SK-N-SH (cell line): ENCODE measurements at regions not wholly inside any gene's neighbourhood (a gene's known extent, or its start where the extent isn't known, plus 50 kb on each side); places are given as distances from the start of the nearest gene placed in this dataset.

ENCODE experiments used
- CTCF ChIA-PET: fragments of 300-600, 350-600 bp; formaldehyde crosslinking; extraction: SDS; loops from one replicate; lab custom pipeline; 2021; lab: Yijun Ruan, JAX
- POLR2A ChIA-PET: fragments of 350-600 bp; sonication (Branson Sonifier 250); formaldehyde crosslinking; extraction: SDS; loops from one replicate; lab custom pipeline; 2020; ENCODE audit warnings: antibody characterized with exemption, inconsistent platforms; lab: Yijun Ruan, JAX
- DNase-seq: peaks from one replicate; pipeline ENCODE4 v3.0.0; 2012
- H2AFZ ChIP-seq: fragments of 200-600 bp; sonication (generic); 2 replicates; pipeline ENCODE4 v1.8.1; 2016; ENCODE audit warnings: antibody characterized with exemption, mild to moderate bottlenecking, low read depth
- H3F3A ChIP-seq: fragments of 200-600 bp; sonication (generic); replicated peaks from 2 replicates; pipeline ENCODE3; 2016; ENCODE audit warnings: antibody characterized with exemption, mild to moderate bottlenecking; ENCODE audit not compliant: insufficient read depth
- H3K27ac ChIP-seq, 2 experiments: fragments of 200-500 bp in 1 of 2; fragments of 200-600 bp in 1 of 2; sonication (Bioruptor generic) in 1 of 2; sonication (generic), shearing (Covaris generic) in 1 of 2; 2 replicates each; pipeline versions ENCODE4 v1.5.1 to v1.6.1; 2014 to 2016; ENCODE audit warnings: low read depth in 2 of 2, inconsistent platforms in 1 of 2, low read length in 1 of 2, mild to moderate bottlenecking in 1 of 2, mixed read lengths in 1 of 2
- H3K27me3 ChIP-seq: fragments of 200-600 bp; sonication (generic), shearing (Covaris generic); 2 replicates; pipeline ENCODE4 v1.6.1; 2016; ENCODE audit warnings: mixed run types; ENCODE audit not compliant: insufficient read depth
- H3K36me3 ChIP-seq, 2 experiments: fragments of 200-500 bp in 1 of 2; fragments of 200-600 bp in 1 of 2; sonication (Bioruptor generic) in 1 of 2; sonication (generic) in 1 of 2; replicated peaks in 1 of 2; 2 replicates each; pipeline versions ENCODE3 to v1.5.1; 2014 to 2016; ENCODE audit warnings: low read length in 1 of 2, mild to moderate bottlenecking in 1 of 2; ENCODE audit not compliant: insufficient read depth in 2 of 2, control insufficient read depth in 1 of 2
- H3K4me1 ChIP-seq, 2 experiments: fragments of 200-500 bp in 1 of 2; fragments of 200-600 bp in 1 of 2; sonication (Bioruptor generic) in 1 of 2; sonication (generic), shearing (Covaris generic) in 1 of 2; 2 replicates each; pipeline versions ENCODE4 v1.5.1 to v1.6.1; 2014 to 2016; ENCODE audit warnings: low read depth in 1 of 2, low read length in 1 of 2, mixed run types in 1 of 2; ENCODE audit not compliant: insufficient read depth in 2 of 2, control insufficient read depth in 1 of 2
- H3K4me2 ChIP-seq: fragments of 200-600 bp; sonication (generic), shearing (Covaris generic); 2 replicates; pipeline ENCODE4 v1.6.1; 2017; ENCODE audit warnings: mixed run types
- H3K4me3 ChIP-seq, 2 experiments: fragments of 200-500 bp in 1 of 2; fragments of 200-600 bp in 1 of 2; sonication (Bioruptor generic) in 1 of 2; sonication (generic), shearing (Covaris generic) in 1 of 2; 2 replicates each; pipeline versions ENCODE4 v1.5.1 to v1.8.1; 2014 to 2016; ENCODE audit warnings: low read depth in 2 of 2, inconsistent platforms in 1 of 2, low read length in 1 of 2, mild to moderate bottlenecking in 1 of 2, mixed read lengths in 1 of 2, moderate library complexity in 1 of 2
- H3K79me2 ChIP-seq: fragments of 200-600 bp; sonication (generic); 2 replicates; pipeline ENCODE4 v1.8.1; 2017; ENCODE audit warnings: mild to moderate bottlenecking; ENCODE audit not compliant: insufficient read depth
- H3K9ac ChIP-seq: fragments of 200-600 bp; sonication (generic); 2 replicates; pipeline ENCODE4 v1.6.1; 2017; ENCODE audit warnings: mixed run types
- H3K9me2 ChIP-seq: fragments of 200-600 bp; sonication (generic); 2 replicates; pipeline ENCODE4 v1.6.1; 2017; ENCODE audit warnings: mixed run types
- H3K9me3 ChIP-seq: fragments of 200-600 bp; sonication (generic); 2 replicates; pipeline ENCODE4 v1.6.1; 2017; ENCODE audit warnings: mixed run types, mild to moderate bottlenecking, moderate library complexity
- H4K20me1 ChIP-seq: fragments of 200-600 bp; sonication (generic); 2 replicates; pipeline ENCODE4 v1.6.1; 2017; ENCODE audit warnings: mild to moderate bottlenecking, mixed run types; ENCODE audit not compliant: insufficient read depth
- CHD2 ChIP-seq: fragments of 150-350 bp; IDR thresholded peaks from 2 replicates; pipeline ENCODE4 v1.6.1; 2018; ENCODE audit warnings: low read length; ENCODE audit not compliant: partially characterized antibody
- EP300 ChIP-seq, 2 experiments: IDR thresholded peaks; 2 replicates each; pipeline versions ENCODE4 v1.4.0 to v1.6.1; 2012; ENCODE audit warnings: borderline replicate concordance in 1 of 2, low read depth in 1 of 2, low read length in 1 of 2
- EZH2phosphoT487 ChIP-seq: fragments of 200-600 bp; sonication (generic); IDR thresholded peaks from 2 replicates; pipeline ENCODE4 v1.6.1; 2017; ENCODE audit warnings: low read depth, mixed run types, mild to moderate bottlenecking, antibody characterized with exemption, moderate library complexity, borderline replicate concordance
- FOXJ3 ChIP-seq: sonication (generic); formaldehyde crosslinking; IDR thresholded peaks from 2 replicates; pipeline ENCODE4 v1.5.1; 2020; ENCODE audit warnings: mild to moderate bottlenecking, missing genetic modification reagents
- JUND ChIP-seq: IDR thresholded peaks from 2 replicates; pipeline ENCODE4 v1.4.0; 2012
- MAX ChIP-seq: IDR thresholded peaks from 2 replicates; pipeline ENCODE4 v1.4.0; 2012; ENCODE audit warnings: low read depth
- NRF1 ChIP-seq: IDR thresholded peaks from 2 replicates; pipeline ENCODE4 v1.6.1; 2012; ENCODE audit warnings: low read depth, mild to moderate bottlenecking, low read length
- RCOR1 ChIP-seq: fragments of 150-350 bp; IDR thresholded peaks from 2 replicates; pipeline ENCODE4 v1.6.1; 2017; ENCODE audit warnings: antibody characterized with exemption, low read length
- RXRA ChIP-seq: IDR thresholded peaks from 2 replicates; pipeline ENCODE4 v1.4.0; 2012; ENCODE audit warnings: low read depth, mild to moderate bottlenecking, borderline replicate concordance
- TAF1 ChIP-seq: IDR thresholded peaks from 2 replicates; pipeline ENCODE4 v1.6.1; 2012; ENCODE audit warnings: low read depth, mild to moderate bottlenecking, low read length, moderate library complexity, borderline replicate concordance
- TCF12 ChIP-seq: IDR thresholded peaks from 2 replicates; pipeline ENCODE4 v1.4.0; 2012
- USF2 ChIP-seq: fragments of 150-350 bp; IDR thresholded peaks from 2 replicates; pipeline ENCODE4 v1.6.1; 2017; ENCODE audit warnings: antibody characterized with exemption, low read length, low read depth, borderline replicate concordance
- WGBS: methylation state at CpG from one replicate; pipeline ENCODE4 v1.1.6; 2017; ENCODE audit warnings: low lambda C conversion rate; 5-methylcytosine and 5-hydroxymethylcytosine counted together
- TF ChIP-seq, protein P1 (sequence below): IDR thresholded peaks from 2 replicates; pipeline ENCODE4 v1.4.0; 2012; ENCODE audit warnings: low read depth, borderline replicate concordance
- TF ChIP-seq, protein P2 (sequence below): fragments of 150-350 bp; IDR thresholded peaks from 2 replicates; pipeline ENCODE4 v1.6.1; 2016; ENCODE audit warnings: mild to moderate bottlenecking, low read depth, low read length
- TF ChIP-seq, protein P3 (sequence below): fragments of 200-600 bp; sonication (generic); IDR thresholded peaks from 2 replicates; pipeline ENCODE4 v1.6.1; 2017; ENCODE audit warnings: antibody characterized with exemption, mild to moderate bottlenecking, moderate library complexity

GRCh38 chr6:127404594-127405178, 54.5 kb downstream of the KIAA0408 start:
- WGBS, result 42% methylated on average over 3 of the region's 3 CpGs
- CTCF ChIA-PET, result no interaction called here
- POLR2A ChIA-PET, result no interaction called here
- no peaks in the 10 kb centered on the region for H3K4me1 ChIP-seq
- no peak for DNase-seq
- H3K79me2 ChIP-seq, result no peaks in the 10 kb centered on the region
- H3F3A ChIP-seq, result no peaks in the 10 kb centered on the region
- H3K4me3 ChIP-seq, result no peak overlapping the region
- no peak overlapping the region for H3K27ac ChIP-seq
- no peak overlapping the region for H3K9ac ChIP-seq
- H4K20me1 ChIP-seq, result no peaks in the 10 kb centered on the region
- H3K27me3 ChIP-seq, result no peaks in the 10 kb centered on the region
- no peaks in the 10 kb centered on the region for H3K9me3 ChIP-seq
- H3K4me2 ChIP-seq, result no peak overlapping the region
- H3K36me3 ChIP-seq, result no peaks in the 10 kb centered on the region
- no peaks in the 10 kb centered on the region for H3K9me2 ChIP-seq
- TF ChIP-seq, protein P1, sequence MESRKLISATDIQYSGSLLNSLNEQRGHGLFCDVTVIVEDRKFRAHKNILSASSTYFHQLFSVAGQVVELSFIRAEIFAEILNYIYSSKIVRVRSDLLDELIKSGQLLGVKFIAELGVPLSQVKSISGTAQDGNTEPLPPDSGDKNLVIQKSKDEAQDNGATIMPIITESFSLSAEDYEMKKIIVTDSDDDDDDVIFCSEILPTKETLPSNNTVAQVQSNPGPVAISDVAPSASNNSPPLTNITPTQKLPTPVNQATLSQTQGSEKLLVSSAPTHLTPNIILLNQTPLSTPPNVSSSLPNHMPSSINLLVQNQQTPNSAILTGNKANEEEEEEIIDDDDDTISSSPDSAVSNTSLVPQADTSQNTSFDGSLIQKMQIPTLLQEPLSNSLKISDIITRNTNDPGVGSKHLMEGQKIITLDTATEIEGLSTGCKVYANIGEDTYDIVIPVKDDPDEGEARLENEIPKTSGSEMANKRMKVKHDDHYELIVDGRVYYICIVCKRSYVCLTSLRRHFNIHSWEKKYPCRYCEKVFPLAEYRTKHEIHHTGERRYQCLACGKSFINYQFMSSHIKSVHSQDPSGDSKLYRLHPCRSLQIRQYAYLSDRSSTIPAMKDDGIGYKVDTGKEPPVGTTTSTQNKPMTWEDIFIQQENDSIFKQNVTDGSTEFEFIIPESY, result no peak
- TF ChIP-seq TCF12 (no peak), RCOR1 (no peak), MAX (no peak), EZH2phosphoT487 (no peak), TAF1 (no peak), FOXJ3 (no peak), NRF1 (no peak), CHD2 (no peak), RXRA (no peak), EP300 (IDR thresholded peaks at IDR 0.05; ENCODE audit: borderline replicate concordance in 1 of 2, low read depth in 1 of 2, low read length in 1 of 2) (no peak), JUND (no peak), USF2 (no peak)
- TF ChIP-seq, protein P2, sequence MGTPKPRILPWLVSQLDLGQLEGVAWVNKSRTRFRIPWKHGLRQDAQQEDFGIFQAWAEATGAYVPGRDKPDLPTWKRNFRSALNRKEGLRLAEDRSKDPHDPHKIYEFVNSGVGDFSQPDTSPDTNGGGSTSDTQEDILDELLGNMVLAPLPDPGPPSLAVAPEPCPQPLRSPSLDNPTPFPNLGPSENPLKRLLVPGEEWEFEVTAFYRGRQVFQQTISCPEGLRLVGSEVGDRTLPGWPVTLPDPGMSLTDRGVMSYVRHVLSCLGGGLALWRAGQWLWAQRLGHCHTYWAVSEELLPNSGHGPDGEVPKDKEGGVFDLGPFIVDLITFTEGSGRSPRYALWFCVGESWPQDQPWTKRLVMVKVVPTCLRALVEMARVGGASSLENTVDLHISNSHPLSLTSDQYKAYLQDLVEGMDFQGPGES, result no peak
- TF ChIP-seq, protein P3, sequence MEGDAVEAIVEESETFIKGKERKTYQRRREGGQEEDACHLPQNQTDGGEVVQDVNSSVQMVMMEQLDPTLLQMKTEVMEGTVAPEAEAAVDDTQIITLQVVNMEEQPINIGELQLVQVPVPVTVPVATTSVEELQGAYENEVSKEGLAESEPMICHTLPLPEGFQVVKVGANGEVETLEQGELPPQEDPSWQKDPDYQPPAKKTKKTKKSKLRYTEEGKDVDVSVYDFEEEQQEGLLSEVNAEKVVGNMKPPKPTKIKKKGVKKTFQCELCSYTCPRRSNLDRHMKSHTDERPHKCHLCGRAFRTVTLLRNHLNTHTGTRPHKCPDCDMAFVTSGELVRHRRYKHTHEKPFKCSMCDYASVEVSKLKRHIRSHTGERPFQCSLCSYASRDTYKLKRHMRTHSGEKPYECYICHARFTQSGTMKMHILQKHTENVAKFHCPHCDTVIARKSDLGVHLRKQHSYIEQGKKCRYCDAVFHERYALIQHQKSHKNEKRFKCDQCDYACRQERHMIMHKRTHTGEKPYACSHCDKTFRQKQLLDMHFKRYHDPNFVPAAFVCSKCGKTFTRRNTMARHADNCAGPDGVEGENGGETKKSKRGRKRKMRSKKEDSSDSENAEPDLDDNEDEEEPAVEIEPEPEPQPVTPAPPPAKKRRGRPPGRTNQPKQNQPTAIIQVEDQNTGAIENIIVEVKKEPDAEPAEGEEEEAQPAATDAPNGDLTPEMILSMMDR, result no peak
- TF ChIP-seq, all 33 proteins: peak for 0
- no peak overlapping the region for H2AFZ ChIP-seq
